HL-60 (cell line): ENCODE measurements at regions not wholly inside any gene's neighbourhood (a gene's known extent, or its start where the extent isn't known, plus 50 kb on each side); places are given as distances from the start of the nearest gene placed in this dataset.

Experiments used
- POLR2AphosphoS5 ChIP-seq: IDR thresholded peaks from 2 replicates; pipeline ENCODE4 v1.6.1; 2012; ENCODE audit warnings: low read depth
- TF ChIP-seq, protein P1 (sequence below): IDR thresholded peaks from one replicate; pipeline ENCODE4 v1.5.1; 2011; ENCODE audit warnings: low read length, control low read depth, inconsistent platforms; ENCODE audit not compliant: insufficient read depth
- TF ChIP-seq, protein P2 (sequence below): IDR thresholded peaks from 2 replicates; pipeline ENCODE4 v1.6.1; 2012; ENCODE audit warnings: low read depth; ENCODE audit not compliant: insufficient replicate concordance

GRCh38 chr5:155461304-155461703 is 447.7 kb downstream of the KIF4B start:
- TF ChIP-seq, protein P1, sequence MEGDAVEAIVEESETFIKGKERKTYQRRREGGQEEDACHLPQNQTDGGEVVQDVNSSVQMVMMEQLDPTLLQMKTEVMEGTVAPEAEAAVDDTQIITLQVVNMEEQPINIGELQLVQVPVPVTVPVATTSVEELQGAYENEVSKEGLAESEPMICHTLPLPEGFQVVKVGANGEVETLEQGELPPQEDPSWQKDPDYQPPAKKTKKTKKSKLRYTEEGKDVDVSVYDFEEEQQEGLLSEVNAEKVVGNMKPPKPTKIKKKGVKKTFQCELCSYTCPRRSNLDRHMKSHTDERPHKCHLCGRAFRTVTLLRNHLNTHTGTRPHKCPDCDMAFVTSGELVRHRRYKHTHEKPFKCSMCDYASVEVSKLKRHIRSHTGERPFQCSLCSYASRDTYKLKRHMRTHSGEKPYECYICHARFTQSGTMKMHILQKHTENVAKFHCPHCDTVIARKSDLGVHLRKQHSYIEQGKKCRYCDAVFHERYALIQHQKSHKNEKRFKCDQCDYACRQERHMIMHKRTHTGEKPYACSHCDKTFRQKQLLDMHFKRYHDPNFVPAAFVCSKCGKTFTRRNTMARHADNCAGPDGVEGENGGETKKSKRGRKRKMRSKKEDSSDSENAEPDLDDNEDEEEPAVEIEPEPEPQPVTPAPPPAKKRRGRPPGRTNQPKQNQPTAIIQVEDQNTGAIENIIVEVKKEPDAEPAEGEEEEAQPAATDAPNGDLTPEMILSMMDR = no peak
- no peak for TF ChIP-seq POLR2AphosphoS5
- TF ChIP-seq, protein P2, sequence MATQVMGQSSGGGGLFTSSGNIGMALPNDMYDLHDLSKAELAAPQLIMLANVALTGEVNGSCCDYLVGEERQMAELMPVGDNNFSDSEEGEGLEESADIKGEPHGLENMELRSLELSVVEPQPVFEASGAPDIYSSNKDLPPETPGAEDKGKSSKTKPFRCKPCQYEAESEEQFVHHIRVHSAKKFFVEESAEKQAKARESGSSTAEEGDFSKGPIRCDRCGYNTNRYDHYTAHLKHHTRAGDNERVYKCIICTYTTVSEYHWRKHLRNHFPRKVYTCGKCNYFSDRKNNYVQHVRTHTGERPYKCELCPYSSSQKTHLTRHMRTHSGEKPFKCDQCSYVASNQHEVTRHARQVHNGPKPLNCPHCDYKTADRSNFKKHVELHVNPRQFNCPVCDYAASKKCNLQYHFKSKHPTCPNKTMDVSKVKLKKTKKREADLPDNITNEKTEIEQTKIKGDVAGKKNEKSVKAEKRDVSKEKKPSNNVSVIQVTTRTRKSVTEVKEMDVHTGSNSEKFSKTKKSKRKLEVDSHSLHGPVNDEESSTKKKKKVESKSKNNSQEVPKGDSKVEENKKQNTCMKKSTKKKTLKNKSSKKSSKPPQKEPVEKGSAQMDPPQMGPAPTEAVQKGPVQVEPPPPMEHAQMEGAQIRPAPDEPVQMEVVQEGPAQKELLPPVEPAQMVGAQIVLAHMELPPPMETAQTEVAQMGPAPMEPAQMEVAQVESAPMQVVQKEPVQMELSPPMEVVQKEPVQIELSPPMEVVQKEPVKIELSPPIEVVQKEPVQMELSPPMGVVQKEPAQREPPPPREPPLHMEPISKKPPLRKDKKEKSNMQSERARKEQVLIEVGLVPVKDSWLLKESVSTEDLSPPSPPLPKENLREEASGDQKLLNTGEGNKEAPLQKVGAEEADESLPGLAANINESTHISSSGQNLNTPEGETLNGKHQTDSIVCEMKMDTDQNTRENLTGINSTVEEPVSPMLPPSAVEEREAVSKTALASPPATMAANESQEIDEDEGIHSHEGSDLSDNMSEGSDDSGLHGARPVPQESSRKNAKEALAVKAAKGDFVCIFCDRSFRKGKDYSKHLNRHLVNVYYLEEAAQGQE = no peak
